22Rv1 (cell line): ENCODE measurements at regions not wholly inside any gene's neighbourhood (a gene's known extent, or its start where the extent isn't known, plus 50 kb on each side); places are given as distances from the start of the nearest gene placed in this dataset.

Experiments used
- H3K27ac ChIP-seq: fragments of 450-650 bp; 2 replicates; pipeline ENCODE4 v1.5.1; 2017
- CTCF ChIP-seq: fragments of 450-650 bp; IDR thresholded peaks from 2 replicates; pipeline ENCODE4 v1.5.1; 2017; ENCODE audit warnings: mild to moderate bottlenecking
- ZFX ChIP-seq: fragments of 450-650 bp; IDR thresholded peaks from 2 replicates; pipeline ENCODE4 v1.6.1; 2017; ENCODE audit warnings: antibody characterized with exemption, borderline replicate concordance

- no peak for TF ChIP-seq CTCF
- TF ChIP-seq ZFX, result no peak
- no peak overlapping the region for H3K27ac ChIP-seq
Measured at GRCh38 chr18:42475157-42475556, 520.1 kb downstream of the PIK3C3 start.

DNA sequence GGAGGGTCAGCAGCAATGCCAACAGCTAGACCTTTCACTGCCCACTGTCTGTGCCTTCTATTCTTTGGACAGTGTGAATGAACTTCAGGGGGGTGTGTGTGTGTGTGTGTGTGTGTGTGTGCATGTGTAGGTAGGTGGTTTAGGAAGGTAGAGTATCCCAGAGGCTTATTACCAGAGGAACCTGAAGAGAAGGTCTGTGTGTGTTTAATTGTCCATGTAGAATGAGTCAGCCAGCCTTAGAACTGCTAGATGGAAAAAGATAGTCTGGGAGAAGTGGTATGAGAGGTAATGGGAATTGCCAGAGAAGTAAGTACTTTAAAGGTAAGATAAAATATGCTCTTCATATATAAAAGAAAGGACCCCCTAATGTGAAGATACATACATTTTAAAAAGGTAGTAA, 522.2 kb downstream of the PIK3C3 start:
- no peak overlapping the region for H3K27ac ChIP-seq
- TF ChIP-seq ZFX, result no peak
- no peak for TF ChIP-seq CTCF

GRCh38 chr18:42480441-42480840, 525.4 kb downstream of the PIK3C3 start:
- TF ChIP-seq CTCF (no peak), ZFX (no peak)
- H3K27ac ChIP-seq, result no peak overlapping the region

DNA sequence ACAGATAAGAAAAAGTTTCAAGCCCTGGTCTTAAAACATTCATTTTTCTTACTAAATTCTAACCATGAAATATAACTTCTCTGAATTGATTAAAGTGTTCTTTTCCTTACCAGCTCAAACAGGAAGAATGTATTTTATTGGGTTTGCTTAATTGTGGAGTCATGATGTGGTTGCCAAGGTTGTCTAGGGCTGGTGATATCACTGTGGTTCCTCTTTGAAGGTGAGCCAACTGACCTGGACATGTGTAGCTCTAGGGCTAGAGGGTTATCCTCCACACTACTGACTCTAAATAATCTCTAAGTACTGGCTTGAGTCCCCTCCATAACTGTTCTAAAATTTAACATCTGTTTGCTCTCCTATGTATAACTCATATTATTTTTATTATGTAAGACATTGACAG, 529.6 kb downstream of the PIK3C3 start:
- TF ChIP-seq ZFX (no peak), CTCF (no peak)
- H3K27ac ChIP-seq, result no peak overlapping the region

DNA sequence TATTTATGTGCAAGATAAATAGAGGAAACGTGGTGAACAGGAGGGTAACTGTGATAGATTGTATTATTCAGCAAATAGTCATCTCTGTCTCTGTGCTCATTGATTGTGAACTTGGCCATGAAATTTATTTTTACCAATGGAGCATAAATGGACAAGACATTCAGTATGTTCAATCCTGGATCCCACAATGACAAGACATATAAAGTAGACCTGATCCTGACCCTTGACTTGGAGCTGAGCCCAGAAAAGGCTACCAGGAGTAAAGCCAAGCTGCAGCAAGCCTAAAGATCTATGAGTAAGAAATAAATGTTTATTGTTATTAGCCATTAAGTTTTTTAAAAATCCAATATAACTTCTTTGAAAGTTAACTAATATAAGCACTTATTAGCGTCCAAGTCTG, 531.2 kb downstream of the PIK3C3 start:
- TF ChIP-seq CTCF (no peak), ZFX (no peak)

DNA sequence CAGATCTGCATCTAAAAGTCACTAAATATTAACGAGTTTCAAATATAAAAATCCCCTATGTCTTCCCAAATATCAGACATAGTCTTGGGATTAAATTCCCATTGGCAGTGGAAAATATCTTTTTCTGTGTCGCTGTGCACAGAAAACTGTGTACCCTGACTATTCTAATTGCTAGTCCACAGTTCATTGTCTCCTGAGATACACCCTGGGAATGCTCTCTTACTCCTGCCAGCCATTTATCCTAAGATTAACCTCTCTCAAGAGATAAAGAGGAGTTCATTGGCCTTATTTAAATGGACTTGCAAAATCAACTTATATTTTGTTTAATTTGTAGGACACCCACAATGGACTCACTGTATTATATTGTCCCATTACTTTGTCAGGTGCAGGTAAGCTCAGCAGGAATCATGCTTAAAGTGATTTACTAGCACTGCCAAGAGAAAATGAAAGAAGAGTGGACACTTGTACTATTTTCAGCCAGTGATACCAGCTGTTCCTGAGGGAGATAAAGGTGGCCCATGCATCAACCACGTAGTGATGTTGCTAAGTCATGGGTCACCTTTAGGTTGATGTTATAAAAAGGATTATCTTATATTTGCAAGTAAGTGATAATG, 553.8 kb downstream of the PIK3C3 start:
- TF ChIP-seq CTCF, result no peak
- TF ChIP-seq ZFX, result no peak
- no peak overlapping the region for H3K27ac ChIP-seq

More for the DNA sequence above, 531.2 kb downstream of the PIK3C3 start:
- H3K27ac ChIP-seq, result no peak overlapping the region

- no peak overlapping the region for H3K27ac ChIP-seq
- TF ChIP-seq ZFX (no peak), CTCF (no peak)
Measured at GRCh38 chr18:42509750-42510415, 554.8 kb downstream of the PIK3C3 start.
